RCC 7860 (cell line): ENCODE measurements at regions not wholly inside any gene's neighbourhood (a gene's known extent, or its start where the extent isn't known, plus 50 kb on each side); places are given as distances from the start of the nearest gene placed in this dataset.
"Not testable (repeated sequence)": the region's sequence is repeated elsewhere in the genome, so short reads cannot be mapped to it uniquely, and the experiment has no call there.

Experiments used
- DNase-seq: peaks from one replicate; pipeline ENCODE4 v3.0.0-alpha.2; 2015; ENCODE audit warnings: low spot score
- FAIRE-seq: peaks from 2 replicates; lab custom pipeline; 2012; peaks lifted over from hg19 to GRCh38; lab: Jason Lieb, UNC

DNA sequence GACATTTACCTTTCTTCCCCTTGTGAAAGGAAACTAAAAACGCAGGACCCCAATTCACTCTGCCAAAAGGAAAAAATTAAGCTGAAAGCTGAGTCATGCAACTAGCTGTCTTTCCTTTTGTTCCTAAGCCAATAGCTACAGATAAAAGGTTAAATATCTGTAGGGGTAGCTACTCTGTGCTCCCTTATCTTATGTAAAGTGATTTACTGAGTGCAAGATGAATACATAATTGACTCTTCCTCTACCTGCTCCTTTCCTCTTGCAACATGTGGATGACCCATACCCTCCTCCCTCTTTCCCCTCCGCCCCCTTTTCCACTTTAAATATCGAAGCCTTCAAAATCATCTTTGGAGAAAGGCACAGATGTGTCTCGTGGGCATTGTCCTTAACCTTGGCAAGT lies 68.0 kb upstream of the ZNF157 start:
- FAIRE-seq (no peak), DNase-seq (no peak)

DNA sequence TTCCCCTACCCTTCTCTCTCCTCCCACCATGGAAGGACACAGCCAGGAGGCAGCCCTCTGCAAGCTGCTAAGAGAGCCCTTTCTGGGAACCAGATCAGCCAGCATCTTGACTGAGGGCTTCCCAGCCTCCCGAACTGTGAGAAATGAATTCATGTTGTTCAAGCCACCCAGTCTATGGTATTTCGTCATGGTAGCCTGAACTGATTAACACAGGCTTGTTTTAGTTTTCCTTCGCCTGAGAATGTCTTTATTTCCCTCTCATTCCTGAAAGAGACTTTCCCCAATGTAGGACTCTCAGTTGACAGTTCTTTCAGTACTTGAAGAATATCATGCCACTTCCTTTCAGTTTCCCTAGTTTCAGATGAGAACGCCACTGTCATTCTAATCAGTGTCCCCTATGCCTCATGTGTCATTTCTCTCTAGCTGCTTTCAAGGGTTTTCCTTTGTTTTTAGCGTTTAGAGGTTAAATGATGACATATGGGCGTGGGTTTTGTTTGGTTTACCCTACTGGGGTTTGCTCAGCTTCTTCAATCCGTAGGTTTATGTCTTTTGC lies 63.8 kb upstream of the ZNF157 start:
- not testable (repeated sequence) for DNase-seq, FAIRE-seq

DNA sequence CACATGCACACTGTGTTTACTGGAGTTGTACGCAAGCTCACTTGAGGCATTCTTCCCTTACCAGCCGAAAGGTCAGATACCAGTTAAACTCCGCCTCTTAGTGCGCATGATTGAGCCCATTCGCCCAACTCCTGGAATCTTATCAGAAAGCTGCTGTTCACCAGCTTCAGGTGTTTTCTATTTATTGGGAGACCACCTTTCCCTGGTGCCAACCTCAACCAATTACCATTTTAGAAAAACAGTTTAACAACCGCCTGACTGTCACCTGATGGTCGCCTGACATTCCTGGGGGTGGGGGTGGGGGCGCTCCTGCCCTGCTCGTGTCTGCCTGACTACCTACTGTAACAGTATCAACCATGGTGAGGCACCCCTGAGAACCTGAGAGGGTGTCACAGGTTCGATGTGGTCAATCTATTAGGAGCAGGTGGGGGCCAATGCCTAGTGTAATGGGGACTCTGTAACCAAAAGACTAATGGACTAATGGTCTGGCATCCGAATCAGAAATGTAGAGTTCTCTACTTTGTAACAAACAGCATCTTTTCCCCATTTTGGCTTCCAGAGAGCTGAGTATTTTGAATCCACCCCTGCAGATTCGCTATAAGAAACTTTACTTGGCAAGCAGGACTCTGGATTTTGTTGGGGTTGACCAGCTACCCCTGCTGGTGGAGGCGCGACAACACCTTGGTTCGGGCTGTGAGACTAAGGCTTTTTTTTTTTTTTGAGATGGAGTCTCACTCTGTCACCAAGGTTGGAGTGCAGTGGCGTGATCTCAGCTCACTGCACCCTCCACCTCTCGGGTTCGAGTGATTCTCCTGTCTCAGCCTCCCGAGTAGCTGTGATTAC lies 58.2 kb upstream of the ZNF157 start:
- DNase-seq = peak; percentile 4
- FAIRE-seq = no peak

DNA sequence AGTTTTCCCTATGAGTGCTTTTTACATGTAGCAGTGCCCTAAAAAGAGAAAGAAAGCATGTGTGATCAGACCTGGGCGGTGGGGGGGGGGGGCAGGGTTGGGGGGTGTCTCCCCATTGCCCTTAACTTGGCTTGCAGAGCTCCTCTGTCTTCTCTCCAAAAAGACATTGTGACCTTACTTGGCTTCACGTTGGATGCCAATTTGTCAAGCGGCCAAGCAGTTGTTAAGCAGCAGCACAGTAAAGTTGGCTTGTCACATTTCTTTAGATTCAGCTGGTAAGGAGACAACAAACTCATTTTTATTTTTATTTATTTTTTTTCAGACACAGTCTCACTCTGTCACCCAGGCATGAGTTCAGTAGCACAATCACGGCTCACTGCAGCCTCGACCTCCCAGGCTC lies 57.3 kb upstream of the ZNF157 start:
- no peak for FAIRE-seq

DNA sequence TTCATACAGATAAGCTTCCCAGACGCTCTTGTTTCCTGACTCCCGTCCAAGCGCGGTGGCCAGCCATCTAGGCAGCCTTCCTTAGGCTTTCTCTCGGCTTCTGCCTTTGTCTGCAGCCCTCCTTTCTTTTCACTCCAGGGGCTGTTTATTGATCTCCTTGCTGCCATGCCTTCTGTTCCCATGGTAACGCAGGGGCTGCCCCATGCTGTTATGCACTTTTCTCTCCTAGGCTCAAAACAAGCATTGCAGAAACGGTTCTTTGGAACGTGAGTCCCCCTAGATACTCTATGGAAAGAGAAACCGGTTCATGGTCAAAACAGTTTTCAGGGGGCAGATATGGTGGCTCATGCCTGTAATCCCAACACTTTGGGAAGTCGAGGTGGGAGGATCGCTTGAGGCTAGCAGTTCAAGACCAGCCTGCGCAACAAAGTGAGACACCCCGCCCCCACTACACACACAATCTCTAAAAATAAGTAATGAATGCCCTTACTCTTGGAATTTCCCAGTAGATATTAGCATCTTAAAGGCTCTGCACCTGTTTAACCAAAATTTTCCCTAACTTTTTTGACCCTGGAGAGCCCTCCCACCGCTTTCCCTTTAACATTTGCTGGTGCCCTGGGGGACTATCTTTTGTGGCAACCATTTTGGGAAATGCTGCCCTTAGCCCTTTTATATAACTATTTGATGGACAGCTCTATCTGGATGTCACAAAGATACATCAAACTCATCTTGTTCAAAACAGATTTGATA lies 53.9 kb upstream of the ZNF157 start:
- no peak for DNase-seq
- no peak for FAIRE-seq

More for the DNA sequence above, 57.3 kb upstream of the ZNF157 start:
- no peak for DNase-seq
